ENCODE measurements at regions not wholly inside any gene's neighbourhood (a gene's known extent, or its start where the extent isn't known, plus 50 kb on each side); places are given as distances from the start of the nearest gene placed in this dataset.

GRCh38 chr4:24672880-24673279, 88.5 kb upstream of the DHX15 start:
- ChIA-PET POLR2A (no interaction called here), CTCF (no interaction called here)
- DNase-seq (ENCODE audit: extremely low spot score), result no peak
- no peak for TF ChIP-seq SUZ12 (IDR thresholded peaks at IDR 0.05)
- TF ChIP-seq FOXM1 (IDR thresholded peaks at IDR 0.05; ENCODE audit: borderline replicate concordance), result no peak
- TF ChIP-seq NFRKB (IDR thresholded peaks at IDR 0.05), result no peak
- TF ChIP-seq PKNOX1 (IDR thresholded peaks at IDR 0.05), result no peak
- no peak for TF ChIP-seq BHLHE40 (IDR thresholded peaks at IDR 0.05; ENCODE audit: borderline replicate concordance)
- TF ChIP-seq TARDBP (IDR thresholded peaks at IDR 0.05), result no peak
- TF ChIP-seq ARNT (IDR thresholded peaks at IDR 0.05), result no peak
- no peak for TF ChIP-seq CTBP1 (IDR thresholded peaks at IDR 0.05; ENCODE audit: borderline replicate concordance)

- CTCF ChIA-PET, result no interaction called here
- no peak for TF ChIP-seq FOXK2 (IDR thresholded peaks at IDR 0.05)
- no peak for TF ChIP-seq ELF4 (IDR thresholded peaks at IDR 0.05)
- TF ChIP-seq PKNOX1 (IDR thresholded peaks at IDR 0.05), result no peak
- no peak for TF ChIP-seq HDGF (IDR thresholded peaks at IDR 0.05; ENCODE audit: borderline replicate concordance)
- TF ChIP-seq TARDBP (IDR thresholded peaks at IDR 0.05), result no peak
- no peak for TF ChIP-seq CTBP1 (IDR thresholded peaks at IDR 0.05; ENCODE audit: borderline replicate concordance)
- TF ChIP-seq SP1 (IDR thresholded peaks at IDR 0.05), result no peak
- no peak for TF ChIP-seq LEF1 (IDR thresholded peaks at IDR 0.05; ENCODE audit: borderline replicate concordance)
- TF ChIP-seq NFRKB (IDR thresholded peaks at IDR 0.05), result no peak
- TF ChIP-seq ZNF384 (IDR thresholded peaks at IDR 0.05), result no peak
- no peak for TF ChIP-seq ARNT (IDR thresholded peaks at IDR 0.05)
- TF ChIP-seq FOXM1 (IDR thresholded peaks at IDR 0.05; ENCODE audit: borderline replicate concordance), result no peak
- no peak for TF ChIP-seq FOXA1 (IDR thresholded peaks at IDR 0.05)
- POLR2A ChIA-PET, result no interaction called here
- DNase-seq (ENCODE audit: extremely low spot score), result no peak
Observed at GRCh38 chr4:24674279-24674678, 89.9 kb upstream of the DHX15 start.

GRCh38 chr4:24675721-24676389, 91.5 kb upstream of the DHX15 start:
- CTCF ChIA-PET, result no interaction called here
- TF ChIP-seq ARNT (IDR thresholded peaks at IDR 0.05), result no peak
- TF ChIP-seq PKNOX1 (IDR thresholded peaks at IDR 0.05), result no peak
- TF ChIP-seq FOXA1 (IDR thresholded peaks at IDR 0.05), result no peak
- DNase-seq (ENCODE audit: extremely low spot score), result no peak
- POLR2A ChIA-PET, result no interaction called here

- POLR2A ChIA-PET, result no interaction called here
Observed at GRCh38 chr4:24677909-24678308, 93.6 kb upstream of the DHX15 start.

GRCh38 chr4:24680746-24681448, 96.5 kb upstream of the DHX15 start:
- POLR2A ChIA-PET, result no interaction called here
- CTCF ChIA-PET, result no interaction called here
- TF ChIP-seq BHLHE40 (IDR thresholded peaks at IDR 0.05; ENCODE audit: borderline replicate concordance) (no peak), FOXK2 (IDR thresholded peaks at IDR 0.05) (no peak), SP1 (IDR thresholded peaks at IDR 0.05) (no peak), HDGF (IDR thresholded peaks at IDR 0.05; ENCODE audit: borderline replicate concordance) (no peak), FOXM1 (IDR thresholded peaks at IDR 0.05; ENCODE audit: borderline replicate concordance) (no peak), ZNF384 (IDR thresholded peaks at IDR 0.05) (no peak), TARDBP (IDR thresholded peaks at IDR 0.05) (no peak), SUZ12 (IDR thresholded peaks at IDR 0.05) (no peak)
- no peak for DNase-seq (ENCODE audit: extremely low spot score)

More at GRCh38 chr4:24677909-24678308, 93.6 kb upstream of the DHX15 start:
- DNase-seq (ENCODE audit: extremely low spot score), result no peak
- TF ChIP-seq TARDBP (IDR thresholded peaks at IDR 0.05), result no peak
- CTCF ChIA-PET, result no interaction called here

GRCh38 chr4:24683116-24683515, 98.8 kb upstream of the DHX15 start:
- ChIA-PET CTCF (no interaction called here), POLR2A (no interaction called here)
- no peak for DNase-seq (ENCODE audit: extremely low spot score)
- TF ChIP-seq ARNT (IDR thresholded peaks at IDR 0.05) (no peak), FOXA1 (IDR thresholded peaks at IDR 0.05) (no peak), BHLHE40 (IDR thresholded peaks at IDR 0.05; ENCODE audit: borderline replicate concordance) (no peak), CTBP1 (IDR thresholded peaks at IDR 0.05; ENCODE audit: borderline replicate concordance) (no peak), ZNF384 (IDR thresholded peaks at IDR 0.05) (no peak), NFRKB (IDR thresholded peaks at IDR 0.05) (no peak), SP1 (IDR thresholded peaks at IDR 0.05) (no peak), PKNOX1 (IDR thresholded peaks at IDR 0.05) (no peak), LEF1 (IDR thresholded peaks at IDR 0.05; ENCODE audit: borderline replicate concordance) (no peak), FOXK2 (IDR thresholded peaks at IDR 0.05) (no peak), L3MBTL2 (conservative IDR thresholded peaks at IDR 0.05) (no peak), ELF4 (IDR thresholded peaks at IDR 0.05) (no peak), FOXM1 (IDR thresholded peaks at IDR 0.05; ENCODE audit: borderline replicate concordance) (no peak), HDGF (IDR thresholded peaks at IDR 0.05; ENCODE audit: borderline replicate concordance) (no peak), TARDBP (IDR thresholded peaks at IDR 0.05) (no peak), SUZ12 (IDR thresholded peaks at IDR 0.05) (no peak)

Measured in HEK293T (cell line).